HCT116 (cell line): ENCODE measurements at regions not wholly inside any gene's neighbourhood (a gene's known extent, or its start where the extent isn't known, plus 50 kb on each side); places are given as distances from the start of the nearest gene placed in this dataset.

ENCODE experiments used
- ATAC-seq: fragments of 200-7000 bp; cut with Tn5 transposase; 2 replicates; pipeline ENCODE4 v1.9.1; 2020; ENCODE audit warnings: mild to moderate bottlenecking, moderate library complexity
- BruUV-seq: library from RNA; stranded (reverse); fragments of 400-500 nt; replicated peaks from 2 replicates; lab custom pipeline; 2021; lab: Mats Ljungman, UMichigan
- CTCF ChIA-PET: fragments of 300-600 bp; sonication (Branson Sonifier 250); formaldehyde crosslinking; loops from one replicate; lab custom pipeline; 2021; ENCODE audit warnings: antibody characterized with exemption; lab: Charles Lee
- POLR2A ChIA-PET: fragments of 300-600, 350-600 bp; sonication (Branson Sonifier 250); formaldehyde crosslinking; loops from one replicate; lab custom pipeline; 2021; ENCODE audit warnings: antibody characterized with exemption; lab: Charles Lee
- RAD21 ChIA-PET, 2 experiments: fragments of 300-600 bp; sonication (Branson Sonifier 250); formaldehyde crosslinking; loops; one replicate each; lab custom pipeline; 2023; ENCODE audit warnings: low total read pairs in 2 of 2; ENCODE audit not compliant: uncharacterized antibody in 2 of 2, unreplicated experiment in 2 of 2, low non-redundant PET in 1 of 2; lab: Charles Lee
- DNase-seq: peaks from one replicate; pipeline ENCODE4 v3.0.0-alpha.2; 2010; ENCODE audit warnings: low read depth, low spot score
- H2AFZ ChIP-seq: fragments of 200-600 bp; shearing (Covaris generic), sonication (generic); 2 replicates; pipeline ENCODE4 v1.6.1; 2017; ENCODE audit warnings: low read depth, mixed run types, mixed read lengths, antibody characterized with exemption, low read length; ENCODE audit not compliant: poor library complexity, severe bottlenecking
- H3K27ac ChIP-seq: 2 replicates; pipeline ENCODE4 v1.5.1; 2012; ENCODE audit warnings: low read depth, low read length
- H3K27me3 ChIP-seq: fragments of 200-600 bp; sonication (generic); 2 replicates; pipeline ENCODE4 v1.6.1; 2016; ENCODE audit warnings: mixed run types, low read length, mixed read lengths; ENCODE audit not compliant: insufficient read depth
- H3K36me3 ChIP-seq, 2 experiments: fragments of 200-500 bp in 1 of 2; fragments of 200-600 bp in 1 of 2; sonication (Bioruptor generic) in 1 of 2; sonication (generic) in 1 of 2; 2 replicates each; pipeline versions ENCODE4 v1.5.1 to v1.6.1; 2014 to 2016; ENCODE audit warnings: low read length in 2 of 2, inconsistent platforms in 1 of 2, mixed read lengths in 1 of 2, mixed run types in 1 of 2; ENCODE audit not compliant: insufficient read depth in 2 of 2, control insufficient read depth in 1 of 2
- H3K4me1 ChIP-seq, 2 experiments: fragments of 200-600 bp in 1 of 2; sonication (generic) in 1 of 2; 2 replicates each; pipeline versions ENCODE4 v1.5.1 to v1.6.1; 2012 to 2017; ENCODE audit warnings: low read length in 2 of 2, inconsistent platforms in 1 of 2, mild to moderate bottlenecking in 1 of 2, mixed read lengths in 1 of 2, mixed run types in 1 of 2, moderate library complexity in 1 of 2; ENCODE audit not compliant: insufficient read depth in 2 of 2, control insufficient read depth in 1 of 2
- H3K4me2 ChIP-seq: fragments of 200-600 bp; sonication (generic); 2 replicates; pipeline ENCODE4 v1.6.1; 2017; ENCODE audit warnings: mixed run types, low read length, mixed read lengths
- H3K4me3 ChIP-seq, 2 experiments: fragments of 200-600 bp in 1 of 2; sonication (generic) in 1 of 2; replicated peaks in 1 of 2; 2 replicates each; pipeline ENCODE4 v1.5.1; 2011 to 2016; ENCODE audit warnings: low read length in 2 of 2, control low read depth in 1 of 2, low read depth in 1 of 2, mild to moderate bottlenecking in 1 of 2, mixed read lengths in 1 of 2, mixed run types in 1 of 2
- H3K79me2 ChIP-seq: fragments of 200-600 bp; sonication (generic); 2 replicates; pipeline ENCODE4 v1.6.1; 2017; ENCODE audit warnings: mild to moderate bottlenecking, mixed run types, low read length, moderate library complexity, mixed read lengths; ENCODE audit not compliant: insufficient read depth
- H3K9ac ChIP-seq: fragments of 200-600 bp; sonication (generic); 2 replicates; pipeline ENCODE4 v1.6.1; 2016; ENCODE audit warnings: low read length, mixed read lengths
- H3K9me2 ChIP-seq: fragments of 200-600 bp; sonication (generic), shearing (Covaris generic); 2 replicates; pipeline ENCODE4 v1.6.1; 2017; ENCODE audit warnings: mixed run types, mild to moderate bottlenecking, moderate library complexity; ENCODE audit not compliant: insufficient read depth
- H3K9me3 ChIP-seq, 2 experiments: fragments of 200-500 bp in 1 of 2; fragments of 200-600 bp in 1 of 2; sonication (Bioruptor generic) in 1 of 2; sonication (generic) in 1 of 2; 2 replicates each; pipeline ENCODE4 v1.6.1; 2014 to 2017; ENCODE audit warnings: low read length in 2 of 2, mixed read lengths in 2 of 2, inconsistent platforms in 1 of 2, low read depth in 1 of 2, mild to moderate bottlenecking in 1 of 2, mixed run types in 1 of 2, moderate library complexity in 1 of 2; ENCODE audit not compliant: control insufficient read depth in 1 of 2, insufficient read depth in 1 of 2
- H4K20me1 ChIP-seq: fragments of 200-600 bp; sonication (generic), shearing (Covaris generic); 2 replicates; pipeline ENCODE4 v1.6.1; 2017; ENCODE audit warnings: mixed run types, mild to moderate bottlenecking, moderate library complexity; ENCODE audit not compliant: insufficient read depth
- ATF3 ChIP-seq: IDR thresholded peaks from 2 replicates; pipeline ENCODE4 v1.6.1; 2012
- CBX3 ChIP-seq: IDR thresholded peaks from 2 replicates; pipeline ENCODE4 v1.6.1; 2012; ENCODE audit warnings: low read depth
- CEBPB ChIP-seq: IDR thresholded peaks from 2 replicates; pipeline ENCODE4 v1.6.1; 2012; ENCODE audit warnings: low read depth
- EZH2phosphoT487 ChIP-seq: fragments of 200-600 bp; IDR thresholded peaks from 2 replicates; pipeline ENCODE4 v1.6.1; 2018; ENCODE audit warnings: antibody characterized with exemption, borderline replicate concordance
- FOSL1 ChIP-seq: IDR thresholded peaks from 2 replicates; pipeline ENCODE4 v1.6.1; 2012; ENCODE audit warnings: low read depth
- POLR2A ChIP-seq: IDR thresholded peaks from 2 replicates; pipeline ENCODE4 v1.7.0; 2011; ENCODE audit warnings: borderline replicate concordance; ENCODE audit not compliant: insufficient read depth, insufficient read length; ENCODE audit errors: extremely low read depth
- POLR2AphosphoS5 ChIP-seq: IDR thresholded peaks from 2 replicates; pipeline ENCODE4 v1.6.1; 2011; ENCODE audit warnings: mild to moderate bottlenecking, low read depth, low read length, moderate library complexity
- RAD21 ChIP-seq: IDR thresholded peaks from 2 replicates; pipeline ENCODE4 v1.6.1; 2012; ENCODE audit warnings: low read depth, mild to moderate bottlenecking
- SIN3A ChIP-seq: IDR thresholded peaks from 2 replicates; pipeline ENCODE4 v1.6.1; 2012; ENCODE audit warnings: low read depth
- SP1 ChIP-seq: IDR thresholded peaks from 2 replicates; pipeline ENCODE4 v1.6.1; 2012; ENCODE audit warnings: low read depth
- SRF ChIP-seq: IDR thresholded peaks from 2 replicates; pipeline ENCODE4 v1.6.1; 2012; ENCODE audit warnings: low read depth
- TCF7L2 ChIP-seq: IDR thresholded peaks from 2 replicates; pipeline ENCODE4 v1.7.0; 2011; ENCODE audit warnings: borderline replicate concordance, inconsistent platforms; ENCODE audit not compliant: insufficient read depth, insufficient read length; ENCODE audit errors: extremely low read depth
- YY1 ChIP-seq: IDR thresholded peaks from 2 replicates; pipeline ENCODE4 v1.6.1; 2011; ENCODE audit warnings: low read length, low read depth, moderate library complexity, mild to moderate bottlenecking; ENCODE audit not compliant: insufficient replicate concordance; ENCODE audit errors: extremely low read depth
- ZFX ChIP-seq: fragments of 450-650 bp; IDR thresholded peaks from 2 replicates; pipeline ENCODE4 v1.6.1; 2017
- ZNF274 ChIP-seq: fragments of 200-500 bp; sonication (Bioruptor generic); IDR thresholded peaks from 2 replicates; pipeline ENCODE4 v1.6.1; 2014; ENCODE audit warnings: mild to moderate bottlenecking, low read depth, low read length, inconsistent platforms
- intact Hi-C: fragments of 100-400 bp; cut with micrococcal nuclease; formaldehyde crosslinking; loops from 2 replicates; pipeline ENCODE4 v1.10.0; 2022
- TF ChIP-seq, protein P1 (sequence below): IDR thresholded peaks from 2 replicates; pipeline ENCODE4 v1.6.1; 2011; ENCODE audit warnings: mild to moderate bottlenecking, low read length, moderate library complexity; ENCODE audit not compliant: insufficient replicate concordance; ENCODE audit errors: extremely low read depth
- TF ChIP-seq, protein P2 (sequence below), 3 experiments: fragments of 200-600 bp in 1 of 3; sonication (generic) in 1 of 3; IDR thresholded peaks in 2 of 3; conservative IDR thresholded peaks in 1 of 3; 2 replicates each; pipeline ENCODE4 v1.5.1; 2012 to 2017; ENCODE audit warnings: low read depth in 2 of 3, low read length in 2 of 3, antibody characterized with exemption in 1 of 3, borderline replicate concordance in 1 of 3, control low read depth in 1 of 3, mild to moderate bottlenecking in 1 of 3, mixed read lengths in 1 of 3, mixed run types in 1 of 3, moderate library complexity in 1 of 3; ENCODE audit not compliant: insufficient read depth in 1 of 3

GRCh38 chr1:55669293-55669692, 454.1 kb upstream of the USP24 start:
- Histone ChIP-seq H3K27me3 (no peaks in the 10 kb centered on the region), H3K27ac (no peak overlapping the region), H3K9me2 (no peaks in the 10 kb centered on the region), H3K79me2 (no peaks in the 10 kb centered on the region), H3K4me1 (no peaks in the 10 kb centered on the region), H3K4me3 (no peak overlapping the region), H3K9ac (no peak overlapping the region), H4K20me1 (no peaks in the 10 kb centered on the region), H3K36me3 (no peaks in the 10 kb centered on the region), H3K4me2 (no peak overlapping the region), H3K9me3 (no peaks in the 10 kb centered on the region), H2AFZ (no peak overlapping the region)
- TF ChIP-seq CEBPB (no peak), EZH2phosphoT487 (no peak), POLR2AphosphoS5 (no peak), TCF7L2 (no peak), ZFX (no peak), YY1 (no peak), POLR2A (no peak), SP1 (no peak), ZNF274 (no peak), ATF3 (no peak), SIN3A (no peak), CBX3 (no peak), FOSL1 (no peak), RAD21 (no peak), SRF (no peak)
- TF ChIP-seq, protein P1, sequence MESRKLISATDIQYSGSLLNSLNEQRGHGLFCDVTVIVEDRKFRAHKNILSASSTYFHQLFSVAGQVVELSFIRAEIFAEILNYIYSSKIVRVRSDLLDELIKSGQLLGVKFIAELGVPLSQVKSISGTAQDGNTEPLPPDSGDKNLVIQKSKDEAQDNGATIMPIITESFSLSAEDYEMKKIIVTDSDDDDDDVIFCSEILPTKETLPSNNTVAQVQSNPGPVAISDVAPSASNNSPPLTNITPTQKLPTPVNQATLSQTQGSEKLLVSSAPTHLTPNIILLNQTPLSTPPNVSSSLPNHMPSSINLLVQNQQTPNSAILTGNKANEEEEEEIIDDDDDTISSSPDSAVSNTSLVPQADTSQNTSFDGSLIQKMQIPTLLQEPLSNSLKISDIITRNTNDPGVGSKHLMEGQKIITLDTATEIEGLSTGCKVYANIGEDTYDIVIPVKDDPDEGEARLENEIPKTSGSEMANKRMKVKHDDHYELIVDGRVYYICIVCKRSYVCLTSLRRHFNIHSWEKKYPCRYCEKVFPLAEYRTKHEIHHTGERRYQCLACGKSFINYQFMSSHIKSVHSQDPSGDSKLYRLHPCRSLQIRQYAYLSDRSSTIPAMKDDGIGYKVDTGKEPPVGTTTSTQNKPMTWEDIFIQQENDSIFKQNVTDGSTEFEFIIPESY = no peak
- TF ChIP-seq, protein P2, sequence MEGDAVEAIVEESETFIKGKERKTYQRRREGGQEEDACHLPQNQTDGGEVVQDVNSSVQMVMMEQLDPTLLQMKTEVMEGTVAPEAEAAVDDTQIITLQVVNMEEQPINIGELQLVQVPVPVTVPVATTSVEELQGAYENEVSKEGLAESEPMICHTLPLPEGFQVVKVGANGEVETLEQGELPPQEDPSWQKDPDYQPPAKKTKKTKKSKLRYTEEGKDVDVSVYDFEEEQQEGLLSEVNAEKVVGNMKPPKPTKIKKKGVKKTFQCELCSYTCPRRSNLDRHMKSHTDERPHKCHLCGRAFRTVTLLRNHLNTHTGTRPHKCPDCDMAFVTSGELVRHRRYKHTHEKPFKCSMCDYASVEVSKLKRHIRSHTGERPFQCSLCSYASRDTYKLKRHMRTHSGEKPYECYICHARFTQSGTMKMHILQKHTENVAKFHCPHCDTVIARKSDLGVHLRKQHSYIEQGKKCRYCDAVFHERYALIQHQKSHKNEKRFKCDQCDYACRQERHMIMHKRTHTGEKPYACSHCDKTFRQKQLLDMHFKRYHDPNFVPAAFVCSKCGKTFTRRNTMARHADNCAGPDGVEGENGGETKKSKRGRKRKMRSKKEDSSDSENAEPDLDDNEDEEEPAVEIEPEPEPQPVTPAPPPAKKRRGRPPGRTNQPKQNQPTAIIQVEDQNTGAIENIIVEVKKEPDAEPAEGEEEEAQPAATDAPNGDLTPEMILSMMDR (IDR thresholded peaks at IDR 0.05 in 2 of 3, conservative IDR thresholded peaks at IDR 0.05 in 1 of 3; ENCODE audit: borderline replicate concordance in 1 of 3, insufficient read depth in 1 of 3, low read depth in 2 of 3, low read length in 2 of 3) = no peak
- ChIA-PET POLR2A (no interaction called here), RAD21 (no interaction called here), CTCF (no interaction called here)
- BruUV-seq = no TSS peak
- intact Hi-C loops = no loop called here
- ATAC-seq (no peak), DNase-seq (no peak)
